AG09319 (cell line): ENCODE measurements at regions not wholly inside any gene's neighbourhood (a gene's known extent, or its start where the extent isn't known, plus 50 kb on each side); places are given as distances from the start of the nearest gene placed in this dataset.

Experiments
- DNase-seq: peaks from one replicate; pipeline ENCODE4 v3.0.0-alpha.2; 2010; ENCODE audit warnings: low read depth; ENCODE audit errors: extremely low read depth
- TF ChIP-seq, protein P1 (sequence below): IDR thresholded peaks from 2 replicates; pipeline ENCODE4 v1.5.1; 2011; ENCODE audit warnings: low read depth, mild to moderate bottlenecking, inconsistent platforms, low read length, moderate library complexity

DNA sequence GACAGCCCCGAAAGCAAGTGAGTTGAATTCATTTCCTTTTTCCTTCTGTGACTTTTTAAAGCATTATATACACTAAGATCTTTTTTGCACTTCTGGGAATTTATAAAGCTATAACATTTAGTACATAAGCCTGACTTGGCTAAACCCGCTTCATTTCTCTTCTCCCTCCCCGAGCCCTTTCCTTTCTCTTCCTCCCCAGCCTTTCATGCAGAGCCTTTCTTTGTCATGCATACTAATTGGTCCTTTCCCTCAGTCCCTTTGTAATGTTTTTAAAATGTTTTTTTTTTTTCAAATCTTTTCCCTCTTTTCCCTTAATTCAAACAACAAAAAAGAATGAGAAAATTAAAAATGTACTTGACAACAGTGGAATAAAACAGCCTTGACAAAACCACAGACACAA lies 246.4 kb downstream of the PSAT1 start:
- DNase-seq = no peak
- TF ChIP-seq, protein P1, sequence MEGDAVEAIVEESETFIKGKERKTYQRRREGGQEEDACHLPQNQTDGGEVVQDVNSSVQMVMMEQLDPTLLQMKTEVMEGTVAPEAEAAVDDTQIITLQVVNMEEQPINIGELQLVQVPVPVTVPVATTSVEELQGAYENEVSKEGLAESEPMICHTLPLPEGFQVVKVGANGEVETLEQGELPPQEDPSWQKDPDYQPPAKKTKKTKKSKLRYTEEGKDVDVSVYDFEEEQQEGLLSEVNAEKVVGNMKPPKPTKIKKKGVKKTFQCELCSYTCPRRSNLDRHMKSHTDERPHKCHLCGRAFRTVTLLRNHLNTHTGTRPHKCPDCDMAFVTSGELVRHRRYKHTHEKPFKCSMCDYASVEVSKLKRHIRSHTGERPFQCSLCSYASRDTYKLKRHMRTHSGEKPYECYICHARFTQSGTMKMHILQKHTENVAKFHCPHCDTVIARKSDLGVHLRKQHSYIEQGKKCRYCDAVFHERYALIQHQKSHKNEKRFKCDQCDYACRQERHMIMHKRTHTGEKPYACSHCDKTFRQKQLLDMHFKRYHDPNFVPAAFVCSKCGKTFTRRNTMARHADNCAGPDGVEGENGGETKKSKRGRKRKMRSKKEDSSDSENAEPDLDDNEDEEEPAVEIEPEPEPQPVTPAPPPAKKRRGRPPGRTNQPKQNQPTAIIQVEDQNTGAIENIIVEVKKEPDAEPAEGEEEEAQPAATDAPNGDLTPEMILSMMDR = no peak

DNA sequence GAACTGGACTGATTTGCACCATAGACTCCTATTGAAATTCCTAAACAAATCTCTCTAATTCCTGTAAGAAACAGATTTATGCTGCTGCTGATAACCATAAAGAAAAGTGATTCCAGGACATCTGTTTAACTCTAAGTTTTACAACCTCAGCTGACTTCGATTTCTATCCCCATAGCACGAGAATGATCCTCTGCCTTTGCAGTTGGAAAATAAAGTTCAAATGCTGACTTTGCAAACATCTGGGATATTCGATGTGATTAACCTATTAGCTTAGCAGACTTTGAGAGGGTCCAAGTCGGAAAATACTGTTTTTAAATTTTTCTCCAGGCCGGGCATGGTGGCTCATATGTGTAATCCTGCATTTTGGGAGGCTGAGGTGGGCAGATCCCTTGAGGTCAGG lies 247.3 kb downstream of the PSAT1 start:
- no peak for DNase-seq
- TF ChIP-seq, protein P1 = no peak

DNA sequence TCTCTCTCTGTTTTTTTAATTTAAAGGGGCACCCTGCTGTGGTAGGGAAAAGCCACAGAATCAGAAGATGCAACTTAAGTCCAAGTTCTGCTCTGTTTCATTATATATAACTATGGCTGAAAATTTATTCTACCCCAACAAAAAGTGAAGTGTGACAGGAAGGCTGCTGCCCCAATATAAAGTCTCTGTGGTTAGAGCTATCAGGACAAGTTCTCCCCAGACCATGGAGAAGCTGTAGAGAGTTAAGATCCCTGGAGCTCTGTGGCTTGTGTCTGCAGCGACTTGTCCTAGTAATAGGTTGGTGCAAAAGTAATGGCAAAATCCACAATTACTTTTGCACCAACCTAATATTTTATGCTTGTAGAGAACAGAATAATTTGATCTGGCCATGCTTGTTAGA lies 250.9 kb downstream of the PSAT1 start:
- DNase-seq = no peak
- TF ChIP-seq, protein P1 = no peak

DNA sequence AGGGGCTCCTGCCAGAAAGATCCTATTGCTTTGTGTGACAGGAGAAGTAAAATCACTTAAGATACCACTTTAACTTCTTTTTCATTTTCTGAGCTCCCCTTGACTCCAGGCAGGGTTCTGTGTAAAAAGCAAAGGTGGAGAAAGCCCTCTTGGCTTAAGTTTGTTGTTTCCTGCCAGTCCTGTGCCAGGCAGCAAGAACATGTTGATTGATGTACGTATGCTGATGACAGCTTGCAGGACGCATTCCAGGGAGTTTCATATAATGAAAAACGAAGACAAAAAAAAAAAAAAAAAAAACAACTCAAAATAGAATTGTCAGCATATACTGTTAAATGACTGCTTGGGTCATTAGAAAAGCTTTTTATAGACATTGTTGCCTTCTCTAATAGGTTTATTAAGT lies 251.7 kb downstream of the PSAT1 start:
- no peak for DNase-seq
- TF ChIP-seq, protein P1 = no peak

DNA sequence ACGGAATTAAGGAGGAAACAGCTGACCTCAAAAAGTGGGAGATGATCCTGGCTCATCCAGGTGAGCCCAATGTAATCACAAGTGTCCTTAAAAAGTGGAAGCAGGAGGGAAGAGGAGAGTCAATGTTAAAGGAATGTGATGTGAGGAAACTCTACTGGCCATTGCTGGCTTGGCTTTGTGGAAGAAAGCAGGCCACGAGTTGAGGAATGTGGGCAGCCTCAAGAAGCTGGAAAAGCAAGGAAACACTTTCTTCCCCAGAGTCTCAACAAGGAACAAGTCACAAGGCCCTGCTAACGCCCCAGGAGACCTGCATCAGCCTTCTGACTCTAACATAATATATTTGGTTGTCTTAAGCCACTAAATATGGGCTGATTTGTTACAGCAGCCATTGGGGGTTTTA lies 252.8 kb downstream of the PSAT1 start:
- TF ChIP-seq, protein P1 = no peak
- DNase-seq = no peak

DNA sequence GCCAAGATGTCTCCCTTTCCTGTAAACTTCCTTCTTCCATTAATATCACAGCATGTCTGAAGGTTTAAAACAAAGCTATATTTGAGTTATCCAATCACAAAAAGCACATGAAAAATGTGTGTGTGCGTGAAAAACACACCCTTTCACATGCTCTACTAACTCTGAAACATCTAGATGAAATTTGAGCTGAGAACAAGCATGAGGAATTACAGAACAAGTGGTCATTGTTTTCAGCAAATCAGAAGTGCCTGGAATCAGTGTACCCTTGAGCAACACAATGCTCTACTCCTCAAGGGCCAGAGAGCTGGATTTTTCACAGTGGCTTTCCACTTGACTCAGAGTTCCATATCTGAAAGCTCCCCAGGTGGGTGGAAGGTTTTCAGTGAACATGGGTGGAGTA lies 255.9 kb downstream of the PSAT1 start:
- TF ChIP-seq, protein P1 = no peak
- DNase-seq = no peak

DNA sequence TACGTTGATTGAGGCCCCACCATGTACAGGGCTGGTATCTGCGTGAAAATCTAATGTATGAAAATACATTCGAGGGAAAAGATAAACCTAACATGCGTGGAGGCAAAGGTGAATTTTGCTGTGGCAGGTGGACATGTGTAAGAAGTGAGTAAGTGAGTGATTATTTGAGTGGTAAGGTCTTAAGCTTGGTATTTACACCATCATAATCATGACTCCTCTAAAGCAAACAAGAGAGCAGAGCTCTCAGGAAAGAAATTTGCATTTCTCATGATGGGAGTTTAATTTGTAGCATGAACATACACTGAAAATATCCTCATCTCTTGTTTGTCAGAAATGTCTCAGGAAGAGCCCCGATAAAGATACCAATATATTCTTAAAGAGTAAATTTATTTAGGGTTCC lies 260.6 kb downstream of the PSAT1 start:
- TF ChIP-seq, protein P1 = no peak
- DNase-seq = no peak
